DMS53 (cell line): ENCODE measurements at regions not wholly inside any gene's neighbourhood (a gene's known extent, or its start where the extent isn't known, plus 50 kb on each side); places are given as distances from the start of the nearest gene placed in this dataset.
"Not testable (repeated sequence)": the region's sequence is repeated elsewhere in the genome, so short reads cannot be mapped to it uniquely, and the experiment has no call there.

ENCODE experiments used
- DNase-seq: peaks from one replicate; lab custom pipeline; 2025; lab: John Stamatoyannopoulos, UW

GRCh38 chr6:26175033-26175427, 87.8 kb downstream of the HFE start:
- no peak for DNase-seq

GRCh38 chr6:26175428-26176181, 88.4 kb downstream of the HFE start:
- DNase-seq = peak; percentile 65

GRCh38 chr6:26179675-26180074, 92.4 kb downstream of the HFE start:
- DNase-seq = no peak

- DNase-seq = no peak
Measured at GRCh38 chr6:26180346-26180745, 93.1 kb downstream of the HFE start.

- DNase-seq = no peak
Measured at GRCh38 chr6:26183237-26183580, 96.0 kb downstream of the HFE start.

- DNase-seq = peak; percentile 93
Measured at GRCh38 chr6:26183581-26184366, 96.5 kb downstream of the HFE start.

- no peak for DNase-seq
Measured at GRCh38 chr6:26184367-26184891, 97.2 kb downstream of the HFE start.

GRCh38 chr6:26185004-26185403, 97.8 kb downstream of the HFE start:
- no peak for DNase-seq

- DNase-seq = no peak
Measured at GRCh38 chr6:26185802-26186201, 98.6 kb downstream of the HFE start.

- DNase-seq = no peak
Measured at GRCh38 chr6:26186652-26187051, 99.4 kb downstream of the HFE start.

- DNase-seq = no peak
Measured at GRCh38 chr6:26187292-26187691, 100.1 kb downstream of the HFE start.

GRCh38 chr6:26187981-26188635, 100.9 kb downstream of the HFE start:
- peak; percentile 82 for DNase-seq

GRCh38 chr6:26191512-26191911, 104.3 kb downstream of the HFE start:
- not testable (repeated sequence) for DNase-seq

GRCh38 chr6:26193467-26194328, 106.5 kb downstream of the HFE start:
- DNase-seq = no peak

GRCh38 chr6:26194329-26194701, 107.1 kb downstream of the HFE start:
- DNase-seq = no peak

GRCh38 chr6:26194816-26195375, 107.7 kb downstream of the HFE start:
- DNase-seq = peak; percentile 32

GRCh38 chr6:26195376-26195923, 108.2 kb downstream of the HFE start:
- DNase-seq = peak; percentile 96

GRCh38 chr6:26195924-26196845, 109.0 kb downstream of the HFE start:
- peak; percentile 77 for DNase-seq

- DNase-seq = peak; percentile 94
Measured at GRCh38 chr6:26196846-26197635, 109.8 kb downstream of the HFE start.
